ENCODE measurements at regions not wholly inside any gene's neighbourhood (a gene's known extent, or its start where the extent isn't known, plus 50 kb on each side); places are given as distances from the start of the nearest gene placed in this dataset.
"Not testable (repeated sequence)": the region's sequence is repeated elsewhere in the genome, so short reads cannot be mapped to it uniquely, and the experiment has no call there.

DNA sequence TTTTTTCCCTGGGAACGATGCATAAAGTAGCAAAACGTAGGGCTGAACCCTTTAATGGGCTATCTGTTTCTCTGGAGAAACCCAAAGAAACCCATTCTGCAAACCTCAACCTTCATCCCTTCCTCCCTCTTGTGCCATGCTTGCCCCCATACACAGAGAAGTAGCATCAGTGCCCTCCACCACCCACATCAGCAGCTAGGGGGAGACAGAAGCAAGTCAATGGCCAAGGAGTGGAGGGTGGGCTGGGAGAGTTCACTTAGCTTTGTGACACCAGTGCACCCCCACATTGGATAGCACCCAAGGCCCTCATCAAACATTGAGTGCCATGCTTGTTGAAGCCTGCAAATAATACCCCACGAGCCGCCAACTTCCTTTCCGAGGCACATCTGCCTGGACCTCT lies 282.4 kb downstream of the ABCC12 start:
- H3K27me3 ChIP-seq (ENCODE audit: control insufficient read depth, insufficient read depth, low read length) = no peaks in the 10 kb centered on the region
- H3K4me1 ChIP-seq (ENCODE audit: control insufficient read depth, insufficient read depth, low read length) = no peaks in the 10 kb centered on the region
- H3K9ac ChIP-seq (ENCODE audit: low read depth, low read length) = no peak overlapping the region
- no peaks in the 10 kb centered on the region for H3K9me3 ChIP-seq (ENCODE audit: control insufficient read depth, insufficient read depth, low read length)
- no peaks in the 10 kb centered on the region for H3K36me3 ChIP-seq (ENCODE audit: control insufficient read depth, insufficient read depth, low read length)
- no peak overlapping the region for H3K4me3 ChIP-seq (ENCODE audit: low read depth, low read length)

- H3K9me3 ChIP-seq (ENCODE audit: control insufficient read depth, insufficient read depth, low read length) = no peaks in the 10 kb centered on the region
- H3K9ac ChIP-seq (ENCODE audit: low read depth, low read length) = no peak overlapping the region
- no peaks in the 10 kb centered on the region for H3K36me3 ChIP-seq (ENCODE audit: control insufficient read depth, insufficient read depth, low read length)
- H3K4me3 ChIP-seq (ENCODE audit: low read depth, low read length) = no peak overlapping the region
- H3K27me3 ChIP-seq (ENCODE audit: control insufficient read depth, insufficient read depth, low read length) = no peaks in the 10 kb centered on the region
- no peaks in the 10 kb centered on the region for H3K4me1 ChIP-seq (ENCODE audit: control insufficient read depth, insufficient read depth, low read length)
Observed at GRCh38 chr16:47872225-47872624, 283.6 kb downstream of the ABCC12 start.

DNA sequence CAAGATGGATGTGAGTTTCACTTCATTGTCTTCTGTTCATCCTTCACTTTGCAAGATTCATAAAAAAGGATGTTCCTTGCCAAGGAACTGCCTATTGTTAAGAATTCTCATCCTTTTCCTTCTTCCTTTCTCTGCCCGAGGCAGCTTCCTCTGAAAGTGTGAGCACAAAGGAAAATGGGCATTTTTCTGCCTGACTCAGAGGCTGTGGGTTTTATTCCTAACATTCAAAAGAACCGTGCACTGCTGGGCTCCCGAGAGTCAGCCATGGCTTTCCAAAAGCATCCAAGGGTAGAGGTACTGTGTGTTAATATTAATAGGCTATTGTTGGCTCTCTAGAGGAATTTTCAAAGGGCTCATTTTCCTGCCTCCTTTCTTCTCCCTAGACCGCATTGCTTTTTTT lies 289.4 kb downstream of the ABCC12 start:
- no peaks in the 10 kb centered on the region for H3K9me3 ChIP-seq (ENCODE audit: control insufficient read depth, insufficient read depth, low read length)
- H3K36me3 ChIP-seq (ENCODE audit: control insufficient read depth, insufficient read depth, low read length) = no peaks in the 10 kb centered on the region
- no peak overlapping the region for H3K4me3 ChIP-seq (ENCODE audit: low read depth, low read length)
- H3K4me1 ChIP-seq (ENCODE audit: control insufficient read depth, insufficient read depth, low read length) = peaks cover 24% of the 10 kb centered on the region
- no peak overlapping the region for H3K9ac ChIP-seq (ENCODE audit: low read depth, low read length)
- H3K27me3 ChIP-seq (ENCODE audit: control insufficient read depth, insufficient read depth, low read length) = no peaks in the 10 kb centered on the region

DNA sequence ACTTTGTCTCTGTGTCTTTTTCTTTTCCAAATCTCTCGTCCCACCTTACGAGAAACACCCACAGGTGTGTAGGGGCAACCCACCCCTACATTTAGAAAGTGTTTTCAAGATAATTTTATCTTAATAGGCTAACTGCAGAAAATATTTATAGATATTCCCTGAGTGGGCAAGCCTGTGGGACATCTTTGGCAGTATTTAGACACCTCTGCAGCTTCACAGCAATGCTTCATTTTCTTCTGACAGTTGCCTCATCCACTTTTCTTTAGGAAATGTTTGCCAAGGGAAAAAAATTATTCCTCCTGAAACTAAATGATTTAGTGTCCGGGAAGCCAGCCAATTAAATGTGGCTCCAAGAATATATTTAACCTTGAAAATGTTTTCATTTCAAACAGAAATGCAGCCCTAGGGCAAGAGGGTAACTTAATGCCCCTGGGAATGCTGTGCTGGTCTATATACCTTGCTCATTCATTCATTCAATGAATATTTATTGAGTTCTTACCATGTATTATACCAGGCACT lies 290.4 kb downstream of the ABCC12 start:
- Histone ChIP-seq H3K4me3 (ENCODE audit: low read depth, low read length) (no peak overlapping the region), H3K36me3 (ENCODE audit: control insufficient read depth, insufficient read depth, low read length) (no peaks in the 10 kb centered on the region), H3K27me3 (ENCODE audit: control insufficient read depth, insufficient read depth, low read length) (no peaks in the 10 kb centered on the region), H3K4me1 (ENCODE audit: control insufficient read depth, insufficient read depth, low read length) (peaks cover 26% of the 10 kb centered on the region), H3K9me3 (ENCODE audit: control insufficient read depth, insufficient read depth, low read length) (no peaks in the 10 kb centered on the region), H3K9ac (ENCODE audit: low read depth, low read length) (no peak overlapping the region)

DNA sequence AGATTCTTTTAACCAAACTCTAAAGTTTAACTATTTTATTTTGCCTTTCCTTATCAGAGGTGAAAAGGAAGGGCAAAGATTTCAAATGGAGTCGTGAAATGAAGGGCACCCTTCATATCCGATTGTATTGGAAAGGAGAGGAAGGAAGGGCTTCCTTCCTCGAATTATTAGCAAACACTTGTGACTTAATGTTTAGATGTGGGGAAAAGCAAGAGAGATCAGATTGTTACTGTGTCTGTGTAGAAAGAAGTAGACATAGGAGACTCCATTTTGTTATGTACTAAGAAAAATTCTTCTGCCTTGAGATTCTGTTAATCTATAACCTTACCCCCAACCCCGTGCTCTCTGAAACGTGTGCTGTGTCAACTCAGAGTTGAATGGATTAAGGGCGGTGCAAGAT lies 291.5 kb downstream of the ABCC12 start:
- not testable (repeated sequence) for H3K36me3 ChIP-seq (ENCODE audit: control insufficient read depth, insufficient read depth, low read length); H3K27me3 ChIP-seq (ENCODE audit: control insufficient read depth, insufficient read depth, low read length); H3K9me3 ChIP-seq (ENCODE audit: control insufficient read depth, insufficient read depth, low read length); H3K4me3 ChIP-seq (ENCODE audit: low read depth, low read length)
- peaks cover 26% of the 10 kb centered on the region for H3K4me1 ChIP-seq (ENCODE audit: control insufficient read depth, insufficient read depth, low read length)
- peak overlapping the region; percentile 24 for H3K9ac ChIP-seq (ENCODE audit: low read depth, low read length)

GRCh38 chr16:47861999-47862398 lies 293.8 kb downstream of the ABCC12 start:
- Histone ChIP-seq H3K36me3 (ENCODE audit: control insufficient read depth, insufficient read depth, low read length) (no peaks in the 10 kb centered on the region), H3K27me3 (ENCODE audit: control insufficient read depth, insufficient read depth, low read length) (no peaks in the 10 kb centered on the region), H3K4me1 (ENCODE audit: control insufficient read depth, insufficient read depth, low read length) (peaks cover 26% of the 10 kb centered on the region), H3K4me3 (ENCODE audit: low read depth, low read length) (no peak overlapping the region), H3K9me3 (ENCODE audit: control insufficient read depth, insufficient read depth, low read length) (no peaks in the 10 kb centered on the region), H3K9ac (ENCODE audit: low read depth, low read length) (no peak overlapping the region)

GRCh38 chr16:47858333-47858982 lies 297.3 kb downstream of the ABCC12 start:
- Histone ChIP-seq H3K9ac (ENCODE audit: low read depth, low read length) (no peak overlapping the region), H3K27me3 (ENCODE audit: control insufficient read depth, insufficient read depth, low read length) (no peaks in the 10 kb centered on the region), H3K36me3 (ENCODE audit: control insufficient read depth, insufficient read depth, low read length) (no peaks in the 10 kb centered on the region), H3K4me3 (ENCODE audit: low read depth, low read length) (no peak overlapping the region), H3K9me3 (ENCODE audit: control insufficient read depth, insufficient read depth, low read length) (no peaks in the 10 kb centered on the region), H3K4me1 (ENCODE audit: control insufficient read depth, insufficient read depth, low read length) (peaks cover 2% of the 10 kb centered on the region)

DNA sequence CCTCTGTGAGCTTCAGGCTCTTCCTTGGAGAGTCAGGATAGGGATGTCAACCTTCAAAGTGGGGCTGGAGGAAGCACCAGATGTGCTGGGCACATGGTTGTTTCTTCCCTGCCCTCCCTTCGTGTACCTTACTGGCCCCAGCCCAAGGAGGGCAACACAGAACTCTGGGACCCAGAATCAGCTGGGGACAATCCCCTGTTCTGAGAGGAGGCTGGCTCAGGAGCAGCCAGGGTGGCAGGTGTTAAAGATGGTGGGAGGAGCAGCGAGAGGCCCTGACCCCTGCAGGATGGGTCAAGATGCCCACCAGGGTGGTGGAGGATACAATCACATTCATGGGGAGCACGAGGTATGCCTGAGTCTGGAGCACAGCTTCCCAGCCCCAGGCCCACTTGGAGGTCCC lies 300.4 kb downstream of the ABCC12 start:
- Histone ChIP-seq H3K36me3 (ENCODE audit: control insufficient read depth, insufficient read depth, low read length) (no peaks in the 10 kb centered on the region), H3K27me3 (ENCODE audit: control insufficient read depth, insufficient read depth, low read length) (no peaks in the 10 kb centered on the region), H3K9ac (ENCODE audit: low read depth, low read length) (no peak overlapping the region), H3K9me3 (ENCODE audit: control insufficient read depth, insufficient read depth, low read length) (no peaks in the 10 kb centered on the region), H3K4me3 (ENCODE audit: low read depth, low read length) (no peak overlapping the region), H3K4me1 (ENCODE audit: control insufficient read depth, insufficient read depth, low read length) (no peaks in the 10 kb centered on the region)

GRCh38 chr16:47854737-47855136 lies 301.1 kb downstream of the ABCC12 start:
- H3K4me1 ChIP-seq (ENCODE audit: control insufficient read depth, insufficient read depth, low read length) = no peaks in the 10 kb centered on the region
- H3K9ac ChIP-seq (ENCODE audit: low read depth, low read length) = no peak overlapping the region
- H3K4me3 ChIP-seq (ENCODE audit: low read depth, low read length) = no peak overlapping the region
- H3K9me3 ChIP-seq (ENCODE audit: control insufficient read depth, insufficient read depth, low read length) = no peaks in the 10 kb centered on the region
- H3K27me3 ChIP-seq (ENCODE audit: control insufficient read depth, insufficient read depth, low read length) = no peaks in the 10 kb centered on the region
- no peaks in the 10 kb centered on the region for H3K36me3 ChIP-seq (ENCODE audit: control insufficient read depth, insufficient read depth, low read length)

GRCh38 chr16:47852991-47853390 lies 302.8 kb downstream of the ABCC12 start:
- Histone ChIP-seq H3K27me3 (ENCODE audit: control insufficient read depth, insufficient read depth, low read length) (no peaks in the 10 kb centered on the region), H3K9me3 (ENCODE audit: control insufficient read depth, insufficient read depth, low read length) (no peaks in the 10 kb centered on the region), H3K4me1 (ENCODE audit: control insufficient read depth, insufficient read depth, low read length) (peaks cover 10% of the 10 kb centered on the region), H3K9ac (ENCODE audit: low read depth, low read length) (no peak overlapping the region), H3K36me3 (ENCODE audit: control insufficient read depth, insufficient read depth, low read length) (no peaks in the 10 kb centered on the region), H3K4me3 (ENCODE audit: low read depth, low read length) (no peak overlapping the region)

DNA sequence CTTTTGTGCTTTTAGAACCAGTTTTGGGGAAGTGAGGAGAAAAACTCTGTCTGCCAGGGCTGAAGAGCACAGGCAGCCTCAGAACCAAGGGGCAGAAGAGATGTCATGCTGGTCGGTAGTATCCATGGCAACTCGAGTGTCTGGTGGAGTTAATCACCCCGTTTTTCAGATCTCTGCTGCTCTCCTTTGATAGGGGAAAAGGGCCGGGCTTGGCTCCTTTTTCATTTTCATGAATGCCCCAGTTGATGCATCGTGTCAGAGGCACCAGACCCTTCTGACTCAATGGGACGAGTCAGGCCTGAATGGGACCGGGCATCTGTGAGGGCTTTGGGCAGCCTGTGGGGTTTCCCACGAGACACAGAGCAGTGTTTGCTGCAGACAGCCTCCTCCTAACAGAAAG lies 304.6 kb downstream of the ABCC12 start:
- Histone ChIP-seq H3K36me3 (ENCODE audit: control insufficient read depth, insufficient read depth, low read length) (no peaks in the 10 kb centered on the region), H3K4me1 (ENCODE audit: control insufficient read depth, insufficient read depth, low read length) (peaks cover 12% of the 10 kb centered on the region), H3K9me3 (ENCODE audit: control insufficient read depth, insufficient read depth, low read length) (no peaks in the 10 kb centered on the region), H3K4me3 (ENCODE audit: low read depth, low read length) (no peak overlapping the region), H3K27me3 (ENCODE audit: control insufficient read depth, insufficient read depth, low read length) (no peaks in the 10 kb centered on the region), H3K9ac (ENCODE audit: low read depth, low read length) (no peak overlapping the region)

- Histone ChIP-seq H3K9me3 (ENCODE audit: control insufficient read depth, insufficient read depth, low read length) (no peaks in the 10 kb centered on the region), H3K36me3 (ENCODE audit: control insufficient read depth, insufficient read depth, low read length) (no peaks in the 10 kb centered on the region), H3K4me3 (ENCODE audit: low read depth, low read length) (no peak overlapping the region), H3K9ac (ENCODE audit: low read depth, low read length) (no peak overlapping the region), H3K27me3 (ENCODE audit: control insufficient read depth, insufficient read depth, low read length) (no peaks in the 10 kb centered on the region), H3K4me1 (ENCODE audit: control insufficient read depth, insufficient read depth, low read length) (peaks cover 12% of the 10 kb centered on the region)
Observed at GRCh38 chr16:47849736-47850135, 306.1 kb downstream of the ABCC12 start.

All from iPS-15b (cell line).